GM18867 (cell line): ENCODE measurements at regions not wholly inside any gene's neighbourhood (a gene's known extent, or its start where the extent isn't known, plus 50 kb on each side); places are given as distances from the start of the nearest gene placed in this dataset.
"Not testable (repeated sequence)": the region's sequence is repeated elsewhere in the genome, so short reads cannot be mapped to it uniquely, and the experiment has no call there.

Source experiments
- ATAC-seq: cut with Tn5 transposase; IDR thresholded peaks from one replicate; pipeline ENCODE4 v1.9.1; 2021; ENCODE audit warnings: mild to moderate bottlenecking, moderate library complexity; ENCODE audit not compliant: unreplicated experiment

GRCh38 chr14:92223025-92223424 is 99.9 kb upstream of the SLC24A4 start:
- no peak for ATAC-seq

- ATAC-seq = no peak
These were observed 98.5 kb upstream of the SLC24A4 start for GRCh38 chr14:92224358-92224954.

GRCh38 chr14:92225731-92226130 is 97.2 kb upstream of the SLC24A4 start:
- no peak for ATAC-seq

GRCh38 chr14:92226166-92226565 is 96.8 kb upstream of the SLC24A4 start:
- ATAC-seq = not testable (repeated sequence)

GRCh38 chr14:92236243-92236900 is 86.6 kb upstream of the SLC24A4 start:
- no peak for ATAC-seq

- no peak for ATAC-seq
These were observed 82.3 kb upstream of the SLC24A4 start for GRCh38 chr14:92240658-92241057.

GRCh38 chr14:92241966-92242595 is 80.9 kb upstream of the SLC24A4 start:
- no peak for ATAC-seq

GRCh38 chr14:92244805-92245204 is 78.2 kb upstream of the SLC24A4 start:
- no peak for ATAC-seq

- ATAC-seq = no peak
These were observed 75.6 kb upstream of the SLC24A4 start for GRCh38 chr14:92247341-92247740.

GRCh38 chr14:92247947-92248346 is 75.0 kb upstream of the SLC24A4 start:
- ATAC-seq = no peak

GRCh38 chr14:92248696-92249095 is 74.3 kb upstream of the SLC24A4 start:
- ATAC-seq = no peak

- ATAC-seq = not testable (repeated sequence)
These were observed 72.6 kb upstream of the SLC24A4 start for GRCh38 chr14:92250366-92250765.

- no peak for ATAC-seq
These were observed 70.6 kb upstream of the SLC24A4 start for GRCh38 chr14:92252323-92252722.

GRCh38 chr14:92253381-92253894 is 69.5 kb upstream of the SLC24A4 start:
- ATAC-seq = no peak

GRCh38 chr14:92254786-92255185 is 68.2 kb upstream of the SLC24A4 start:
- no peak for ATAC-seq

GRCh38 chr14:92258934-92259333 is 64.0 kb upstream of the SLC24A4 start:
- no peak for ATAC-seq

GRCh38 chr14:92259613-92260357 is 63.2 kb upstream of the SLC24A4 start:
- peak; percentile 78 for ATAC-seq

- no peak for ATAC-seq
These were observed 59.3 kb upstream of the SLC24A4 start for GRCh38 chr14:92263681-92264080.

- ATAC-seq = no peak
These were observed 58.8 kb upstream of the SLC24A4 start for GRCh38 chr14:92264195-92264594.

GRCh38 chr14:92266216-92266615 is 56.7 kb upstream of the SLC24A4 start:
- ATAC-seq = no peak
